HG03139 (cell line): ENCODE measurements at regions not wholly inside any gene's neighbourhood (a gene's known extent, or its start where the extent isn't known, plus 50 kb on each side); places are given as distances from the start of the nearest gene placed in this dataset.

Experiments
- ATAC-seq: cut with Tn5 transposase; IDR thresholded peaks from one replicate; pipeline ENCODE4 v1.9.1; 2021; ENCODE audit not compliant: unreplicated experiment

DNA sequence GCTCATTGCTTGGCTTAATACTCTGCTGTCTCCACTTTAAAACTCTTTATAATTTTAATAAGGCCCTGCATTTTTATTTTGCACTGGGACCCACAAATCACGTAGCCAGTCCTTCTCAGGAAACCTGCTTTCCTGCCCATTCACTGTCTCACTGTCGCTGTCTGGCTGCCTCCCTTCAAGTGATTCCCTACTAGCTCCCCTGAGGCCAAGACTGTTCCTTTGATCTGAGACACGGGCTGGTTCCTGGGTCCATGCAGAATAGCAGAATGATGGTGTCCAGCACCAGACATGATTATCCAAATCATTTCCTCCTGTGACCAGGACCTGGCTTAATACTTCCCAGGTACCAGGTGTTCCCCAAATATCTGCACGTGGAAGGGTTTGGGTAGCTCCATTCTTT is 597.1 kb upstream of the KLF4 start:
- ATAC-seq: no peak

DNA sequence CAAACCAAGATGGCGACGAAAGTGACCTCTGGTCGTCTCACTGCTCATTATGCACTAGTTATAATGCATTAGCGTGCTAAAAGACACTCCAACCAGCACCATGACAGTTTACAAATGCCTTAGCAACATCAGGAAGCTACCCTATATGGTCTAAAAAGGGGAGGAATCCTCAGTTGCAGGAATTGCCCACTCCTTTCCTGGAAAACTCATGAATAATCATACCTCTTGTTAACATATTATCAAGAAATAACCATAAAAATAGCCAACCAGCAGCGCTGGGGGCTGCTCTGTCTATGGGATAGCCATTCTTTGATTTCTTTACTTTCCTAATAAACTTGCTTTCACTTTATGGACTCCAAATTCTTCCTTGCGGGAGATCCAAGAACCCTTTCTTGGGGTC is 595.7 kb upstream of the KLF4 start:
- ATAC-seq: no peak

DNA sequence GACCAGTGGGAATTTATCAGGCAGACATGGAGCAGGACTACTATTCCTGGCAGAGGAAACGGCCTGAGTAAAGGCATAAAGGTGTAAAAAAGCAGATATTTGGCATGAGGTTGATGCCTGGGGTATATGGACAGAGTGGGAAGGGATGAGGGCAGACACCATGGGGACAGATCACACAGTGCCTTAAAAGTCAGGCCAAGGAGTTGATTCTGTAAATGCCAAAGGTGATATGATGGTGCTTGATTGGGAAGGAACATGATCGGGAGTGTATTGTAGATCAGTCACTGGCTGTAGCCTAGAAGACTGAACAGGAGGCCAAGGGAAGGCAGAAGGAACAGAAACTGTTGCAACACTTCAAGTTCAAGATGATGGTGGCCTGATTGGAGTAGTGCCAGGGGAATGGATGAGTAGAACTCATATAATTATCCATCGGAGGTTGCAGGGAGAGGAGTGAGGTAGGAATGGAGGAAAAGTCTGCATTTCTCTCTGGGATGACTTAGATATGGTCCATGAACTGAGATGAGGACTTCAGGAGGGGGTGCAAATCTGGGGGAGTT is 594.3 kb upstream of the KLF4 start:
- no peak for ATAC-seq

DNA sequence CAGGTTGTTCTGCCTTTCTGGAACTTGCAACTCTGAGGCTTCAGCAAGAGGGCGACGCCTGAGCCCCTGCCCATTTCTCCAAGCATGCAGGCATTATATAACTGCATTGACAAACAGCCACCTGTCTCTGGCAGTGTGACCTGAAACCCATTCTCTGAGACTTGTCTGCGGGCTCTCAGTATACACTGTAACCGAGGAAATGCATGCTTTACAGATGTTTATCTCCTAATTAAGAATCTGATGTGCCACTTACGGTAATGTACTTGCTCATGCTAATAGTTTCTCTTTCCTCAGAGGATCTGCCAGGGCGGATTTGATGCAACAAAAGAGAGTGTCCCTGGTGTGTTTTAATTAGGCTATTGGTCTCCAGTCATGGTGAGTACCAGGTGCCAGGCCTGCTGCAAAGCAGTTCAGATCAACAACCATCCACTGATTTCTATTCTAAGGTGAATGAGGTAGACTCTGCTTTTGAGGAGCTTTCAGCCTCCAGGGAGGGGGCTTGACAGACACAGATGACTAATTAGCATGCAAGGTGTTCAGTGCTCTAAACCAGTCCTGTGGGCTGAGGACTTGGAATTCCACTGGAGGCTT is 593.7 kb upstream of the KLF4 start:
- ATAC-seq: no peak

DNA sequence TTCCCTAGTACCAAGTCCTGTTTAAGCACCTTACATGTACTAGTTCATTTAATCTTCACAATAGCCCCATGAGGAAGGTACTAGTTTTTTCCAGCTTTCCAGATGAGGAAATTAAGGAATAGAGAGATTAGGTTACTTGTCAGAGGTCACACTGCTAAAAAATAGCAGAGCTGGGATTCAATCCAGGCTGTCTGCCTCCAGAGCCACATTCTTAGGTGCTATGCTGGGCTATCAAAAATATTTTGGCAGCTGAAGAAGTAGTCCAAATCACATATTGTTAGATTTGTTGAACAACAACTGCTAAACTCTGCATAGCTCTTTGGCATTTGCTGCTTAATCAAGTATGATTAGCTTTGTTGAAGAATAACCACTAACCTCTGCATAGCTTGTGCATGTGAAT is 591.5 kb upstream of the KLF4 start:
- no peak for ATAC-seq

DNA sequence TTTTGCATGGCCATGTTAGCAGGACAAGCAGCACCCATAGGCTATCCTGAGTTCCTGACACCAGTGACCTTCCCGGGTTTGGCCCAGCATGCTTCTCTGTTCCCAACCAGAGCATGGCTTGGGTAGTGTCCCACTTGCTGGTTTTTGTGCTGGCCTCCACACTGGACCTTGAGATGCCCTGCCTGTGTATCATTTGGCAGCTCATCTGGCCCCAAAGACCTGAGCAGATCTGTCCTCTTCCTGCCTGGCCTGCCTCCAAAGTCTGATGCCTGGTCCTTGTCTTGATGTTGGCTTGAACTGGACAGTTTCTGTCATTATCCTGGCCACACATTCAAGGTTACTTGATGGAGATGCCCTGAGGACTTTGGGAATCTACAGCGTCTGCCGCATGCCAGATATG is 590.7 kb upstream of the KLF4 start:
- no peak for ATAC-seq

DNA sequence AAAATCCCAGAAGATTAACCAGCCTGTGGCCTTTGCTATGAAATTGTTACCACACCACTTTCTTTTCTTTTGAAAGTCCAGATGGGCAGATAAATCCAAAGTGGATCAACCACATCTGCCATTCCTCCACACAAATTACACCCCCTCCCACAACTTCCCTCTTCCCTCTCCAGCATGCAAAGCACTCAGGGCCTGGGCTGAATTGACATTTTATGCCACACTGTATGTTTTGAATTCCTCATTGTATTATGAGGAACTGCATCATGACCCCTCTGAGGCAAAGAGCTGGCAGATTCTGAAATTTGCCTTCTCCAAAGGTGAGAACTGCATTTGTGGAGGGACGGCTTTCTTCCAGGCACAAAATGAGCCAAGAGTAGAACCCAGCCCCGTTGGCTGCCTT is 589.2 kb upstream of the KLF4 start:
- no peak for ATAC-seq

DNA sequence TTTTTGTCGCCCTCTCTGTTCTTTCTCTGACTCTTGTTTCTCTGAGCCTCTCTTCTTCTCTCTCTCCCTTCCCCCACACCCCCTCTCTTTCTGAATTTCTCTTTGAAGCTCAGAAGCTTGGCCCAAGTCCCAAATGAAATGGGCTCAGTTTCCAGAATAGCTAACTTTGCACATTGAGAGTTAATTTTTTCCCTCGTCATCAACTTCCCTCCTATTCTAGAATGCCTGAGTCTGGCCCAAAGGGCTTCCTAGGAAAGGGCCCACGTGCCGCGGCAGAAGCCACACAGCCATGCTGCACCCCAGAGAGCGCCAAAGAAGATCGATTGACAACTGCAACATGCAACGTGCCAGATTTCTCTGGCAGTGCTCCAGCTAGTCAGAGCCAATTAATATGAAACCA is 588.8 kb upstream of the KLF4 start:
- no peak for ATAC-seq

DNA sequence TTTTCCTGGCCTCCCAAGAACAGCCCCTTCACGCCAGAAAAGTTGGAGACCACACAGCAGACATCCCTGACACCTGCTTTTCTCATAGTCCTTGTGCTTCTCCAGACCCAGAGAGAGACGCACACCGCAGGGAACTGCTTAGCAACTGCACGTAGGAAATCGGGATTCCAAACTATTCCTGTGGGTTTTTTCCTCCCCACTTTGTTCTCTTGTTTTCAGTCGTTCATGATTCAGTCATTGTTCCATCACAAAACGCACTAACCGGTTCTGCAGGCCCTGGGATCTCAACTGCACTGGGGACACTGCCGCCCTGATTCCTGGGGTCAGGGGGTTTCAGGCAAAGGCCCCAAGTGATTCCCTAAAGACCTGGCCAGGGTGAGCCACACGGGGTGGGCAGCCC is 588.0 kb upstream of the KLF4 start:
- no peak for ATAC-seq

DNA sequence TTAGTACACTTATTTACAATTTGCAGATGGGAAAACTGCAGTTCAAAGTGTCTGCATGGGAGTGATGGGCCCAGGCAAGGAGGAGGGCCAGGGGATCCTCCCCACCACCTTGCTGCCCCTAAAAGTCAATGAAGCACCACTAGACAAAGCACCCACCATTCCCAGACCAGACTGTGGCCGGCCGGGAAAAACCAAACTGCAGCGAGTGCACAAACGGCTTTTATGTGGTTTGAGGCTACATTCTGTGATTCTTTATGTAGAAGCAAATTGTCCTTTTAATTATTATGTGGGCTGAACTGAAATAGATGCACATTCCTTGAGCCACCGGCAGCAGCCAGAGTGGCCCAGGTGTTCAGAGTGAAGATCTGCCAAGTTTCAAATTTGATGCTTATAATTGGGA is 585.3 kb upstream of the KLF4 start:
- no peak for ATAC-seq

DNA sequence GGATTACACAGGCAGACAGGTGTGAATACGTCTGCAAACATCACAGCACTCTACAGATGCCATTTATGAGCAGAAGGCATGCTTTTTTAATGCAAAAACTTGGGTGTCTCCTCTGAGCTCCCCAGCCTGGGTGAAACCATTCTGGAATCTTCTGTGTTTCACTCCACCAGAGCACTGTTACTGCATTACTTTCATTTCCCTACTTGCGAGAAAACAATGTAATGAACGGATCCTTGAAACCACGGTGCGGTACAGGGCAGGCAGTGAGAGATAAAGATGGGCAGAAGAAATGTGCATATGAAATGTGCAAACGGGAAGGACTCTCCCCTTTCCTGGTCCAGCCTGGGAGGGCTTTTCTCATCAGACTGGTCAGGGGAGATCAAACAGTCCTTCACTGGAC is 584.3 kb upstream of the KLF4 start:
- no peak for ATAC-seq

DNA sequence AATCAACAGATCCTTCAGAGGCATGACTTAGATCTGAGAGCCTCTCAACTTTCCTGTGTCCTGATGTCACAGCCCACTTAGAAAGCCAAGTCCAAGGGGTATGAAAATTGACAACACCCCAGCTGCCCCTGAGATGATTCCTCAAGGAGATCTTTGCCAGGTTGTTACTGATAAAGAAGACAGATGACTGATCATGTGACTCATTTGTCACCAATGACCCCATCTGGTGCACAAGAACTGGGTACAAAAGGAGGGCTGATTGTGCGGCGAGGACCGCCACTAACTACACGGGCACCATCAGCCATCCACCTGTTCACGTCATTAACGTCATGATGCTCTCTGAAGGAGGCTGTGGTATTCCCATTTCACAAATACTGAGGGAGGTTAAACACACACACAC is 583.2 kb upstream of the KLF4 start:
- ATAC-seq: no peak

DNA sequence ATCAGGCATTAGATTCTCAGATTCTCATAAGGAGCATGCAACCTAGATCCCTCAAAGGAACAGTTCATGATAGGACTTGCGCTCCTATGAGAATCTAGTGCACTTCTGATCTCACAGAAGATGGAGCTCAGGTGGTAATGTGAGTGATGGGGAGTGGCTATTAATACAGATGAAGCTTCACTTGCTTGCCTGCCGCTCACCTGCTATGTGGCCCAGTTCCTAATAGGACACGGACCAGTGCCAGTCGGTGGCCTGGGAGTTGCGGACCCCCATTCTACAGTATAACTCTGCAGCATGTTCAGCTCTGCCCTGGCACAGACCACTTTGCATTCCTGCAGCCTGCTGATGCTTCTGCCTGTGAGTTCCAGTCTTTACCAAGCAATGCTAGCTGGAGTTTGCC is 581.3 kb upstream of the KLF4 start:
- no peak for ATAC-seq

DNA sequence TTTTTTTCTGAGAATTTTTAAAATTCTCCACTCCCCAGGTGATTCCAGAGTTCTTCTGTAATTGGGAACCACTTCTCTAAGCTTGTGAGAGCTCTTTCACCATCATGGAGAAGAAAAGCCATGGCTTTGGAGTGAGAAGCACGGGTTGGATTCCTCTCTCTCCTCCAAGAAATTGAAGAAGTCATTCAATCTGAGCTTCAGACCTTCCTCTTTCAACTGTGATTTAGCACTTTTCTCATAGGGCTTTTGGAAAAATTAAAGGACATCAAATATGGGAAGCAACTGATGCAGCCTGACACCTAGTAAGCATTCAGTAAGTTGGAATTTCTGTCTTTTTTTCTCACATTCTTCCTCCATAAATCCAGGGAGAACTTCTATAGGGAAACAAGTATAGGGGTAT is 580.4 kb upstream of the KLF4 start:
- ATAC-seq: no peak

DNA sequence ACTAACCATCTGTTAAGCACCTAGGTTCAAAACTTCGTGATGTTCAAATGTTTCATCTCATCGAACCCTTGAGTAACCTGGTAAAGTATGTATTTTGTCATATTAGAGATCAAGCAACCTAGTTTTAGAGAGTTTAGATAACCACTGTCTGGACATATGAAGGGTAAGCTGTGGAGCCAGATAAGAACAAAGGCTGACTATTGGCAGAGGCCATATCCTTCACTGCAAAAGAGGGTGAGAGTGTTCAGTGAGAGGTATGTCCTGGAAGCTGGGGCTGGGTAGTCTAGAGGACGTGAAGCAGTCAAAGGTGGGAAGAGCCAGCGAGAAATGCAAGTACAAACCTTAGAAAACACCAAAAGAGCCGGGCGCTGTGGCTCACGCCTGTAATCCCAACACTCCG is 573.1 kb upstream of the KLF4 start:
- no peak for ATAC-seq

DNA sequence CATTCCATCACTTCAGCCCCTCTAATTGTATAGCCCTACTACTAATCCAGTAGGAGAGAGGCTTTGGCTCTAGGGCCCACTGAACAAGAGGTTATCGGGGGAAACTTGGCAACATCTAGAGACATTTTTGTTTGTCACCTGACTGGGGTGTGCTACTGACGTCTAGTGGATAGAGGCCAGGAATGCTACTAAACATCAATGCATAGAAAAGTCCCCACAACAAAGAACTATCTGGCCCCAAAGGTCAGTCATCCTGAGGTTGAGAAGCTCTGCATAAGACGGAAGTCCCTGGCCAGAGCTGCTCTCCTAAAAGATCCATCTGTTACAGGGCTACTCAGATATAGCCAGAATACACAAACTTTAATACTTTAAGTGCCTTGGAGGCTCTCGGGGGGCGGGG is 570.6 kb upstream of the KLF4 start:
- no peak for ATAC-seq

DNA sequence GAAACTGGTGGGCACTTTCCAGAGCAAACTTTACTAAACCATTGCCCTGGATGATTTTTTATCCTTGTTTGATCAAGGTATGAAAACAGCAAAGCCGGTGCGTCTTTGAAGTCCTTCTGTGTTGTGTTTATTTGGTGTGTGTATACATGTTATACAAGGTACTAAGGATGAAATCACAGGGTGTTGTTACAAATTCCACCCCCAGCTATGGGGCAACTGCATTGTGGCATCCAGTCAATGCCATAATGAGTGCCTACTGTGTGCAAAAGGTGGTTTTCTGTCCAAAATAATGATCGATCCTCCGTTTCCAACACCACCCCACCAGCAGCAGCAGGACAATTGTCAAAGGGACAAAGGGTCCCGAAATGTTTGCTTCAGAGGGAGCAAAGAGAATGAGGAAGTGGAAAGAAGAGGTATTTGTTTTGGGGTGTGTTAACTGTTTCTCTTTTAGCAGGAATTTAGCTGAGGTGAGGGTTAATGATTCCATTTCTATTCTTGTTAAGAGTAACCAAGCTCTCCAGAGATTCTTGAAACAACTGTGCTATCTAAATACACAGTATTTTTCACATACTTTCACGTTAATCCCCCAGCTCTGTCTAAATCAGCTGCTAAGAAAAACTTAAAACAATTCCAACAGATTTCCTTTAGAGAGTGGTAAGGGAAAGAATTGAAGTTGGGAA is 568.7 kb upstream of the KLF4 start:
- no peak for ATAC-seq

DNA sequence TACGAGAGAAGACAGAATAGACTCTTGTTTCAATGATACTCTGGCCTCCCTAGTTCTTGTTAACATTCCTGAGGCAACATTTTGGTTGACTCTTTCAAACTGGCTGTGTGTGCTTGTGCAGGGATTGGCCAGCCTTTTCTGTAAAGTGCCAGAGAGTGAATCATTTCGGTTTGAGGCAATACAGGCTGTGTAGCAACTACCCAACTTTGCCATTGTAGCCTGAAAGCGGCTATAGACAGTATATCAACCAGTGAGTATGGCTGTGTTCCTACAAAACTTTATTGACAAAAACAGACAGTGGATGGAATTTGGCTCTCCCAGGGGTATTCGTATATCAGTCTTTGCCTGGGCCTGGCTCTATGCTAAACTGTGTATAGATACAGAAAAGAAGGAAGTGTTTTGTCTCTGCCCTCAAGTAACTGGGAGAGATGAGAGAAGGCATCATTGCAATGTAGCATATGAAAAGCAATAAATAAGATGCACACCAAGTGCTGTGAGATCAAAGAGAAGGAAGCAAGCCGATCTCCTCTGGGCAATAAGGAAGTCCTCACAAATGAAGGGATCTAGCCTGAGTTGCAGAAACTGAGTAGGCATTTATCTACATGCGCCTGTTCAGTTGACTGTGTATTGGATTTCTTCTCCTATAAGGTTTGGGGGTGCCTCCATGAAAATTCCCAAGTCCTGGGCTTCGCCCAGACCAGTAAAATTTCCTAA is 568.0 kb upstream of the KLF4 start:
- no peak for ATAC-seq

DNA sequence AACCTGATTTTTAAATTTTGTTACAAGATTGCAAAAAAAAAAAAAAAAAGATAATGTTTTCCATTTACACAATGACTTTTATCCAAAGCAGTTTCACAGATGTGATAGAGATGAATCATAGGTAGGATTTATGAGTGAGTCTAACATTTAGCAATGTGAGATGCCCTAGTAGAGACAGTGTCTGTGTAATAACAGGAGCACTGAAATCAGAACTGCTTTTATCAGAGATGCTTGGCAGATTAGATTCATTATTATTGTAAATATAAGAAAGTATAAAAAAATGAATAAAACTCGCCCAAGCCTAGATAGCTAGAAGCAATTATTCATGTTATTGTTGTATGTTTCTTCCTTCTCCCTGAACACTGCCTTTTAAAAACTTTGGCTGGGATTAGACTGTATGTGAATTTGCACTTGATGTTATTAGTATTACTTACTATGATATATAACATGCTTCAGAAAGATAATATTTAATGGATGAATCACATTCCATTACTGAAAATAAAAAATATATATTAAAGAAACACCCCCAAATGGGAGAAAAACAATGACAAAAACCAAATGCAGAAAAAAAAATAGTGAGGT is 567.3 kb upstream of the KLF4 start:
- ATAC-seq: no peak

DNA sequence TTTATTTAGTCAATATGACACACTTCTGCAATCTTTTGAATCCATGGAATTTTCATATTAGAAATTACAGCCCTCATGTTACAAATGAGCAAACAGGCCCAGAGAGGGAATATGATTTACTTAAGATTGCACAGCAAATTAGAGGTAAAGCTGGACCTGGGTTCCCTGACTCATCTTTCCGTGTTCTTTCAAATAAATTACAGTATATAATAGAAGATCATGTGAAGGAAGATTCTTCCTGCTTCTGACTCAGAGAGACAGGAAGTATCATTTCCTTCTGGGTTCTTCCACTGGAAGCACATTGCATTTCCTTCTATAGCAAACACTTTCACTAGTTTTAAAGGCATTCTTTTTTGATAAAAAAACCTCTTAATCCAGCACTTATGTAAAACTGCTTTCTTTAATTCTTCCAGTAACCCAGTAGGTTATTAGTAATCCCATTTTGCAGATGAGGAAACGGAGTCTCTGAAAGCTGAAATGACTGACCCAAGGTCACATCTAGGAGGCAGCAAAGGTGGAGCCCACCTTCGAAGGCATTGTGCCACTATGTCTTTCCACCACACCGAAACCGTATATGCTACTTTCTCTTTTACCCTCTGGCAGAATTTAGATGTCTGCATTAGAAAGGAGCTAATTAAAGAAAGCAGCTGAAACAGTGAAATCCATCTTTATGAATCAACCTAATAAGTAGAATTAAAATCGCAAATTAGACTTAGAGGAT is 566.7 kb upstream of the KLF4 start:
- ATAC-seq: no peak

DNA sequence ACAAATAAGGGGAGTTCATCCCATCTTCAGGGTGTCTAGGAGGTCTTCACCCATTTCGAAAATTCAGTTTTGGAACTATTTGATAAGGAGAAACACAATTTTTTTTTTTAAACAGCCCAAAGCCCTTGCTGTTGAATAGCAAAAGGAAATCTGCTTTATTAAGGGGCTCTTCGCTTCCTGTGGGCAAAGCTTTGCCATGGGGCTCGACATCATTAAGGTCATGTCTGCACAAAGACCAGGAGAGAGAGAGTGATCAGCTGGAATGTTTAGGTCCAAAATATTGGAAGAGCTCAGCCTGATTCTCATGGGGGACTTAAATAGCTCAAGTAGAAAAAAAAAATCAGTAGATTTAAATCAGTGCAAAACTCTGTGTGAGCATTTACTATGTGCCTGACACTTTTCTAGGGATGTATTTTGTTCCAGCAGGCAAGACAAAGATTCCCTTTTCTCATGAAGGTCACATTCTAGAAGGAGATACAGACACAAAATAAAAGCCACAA is 564.6 kb upstream of the KLF4 start:
- no peak for ATAC-seq
